Muscle layer of colon (tissue), 2 donors: ENCODE measurements at regions not wholly inside any gene's neighbourhood (a gene's known extent, or its start where the extent isn't known, plus 50 kb on each side); places are given as distances from the start of the nearest gene placed in this dataset.
"Not testable (repeated sequence)": the region's sequence is repeated elsewhere in the genome, so short reads cannot be mapped to it uniquely, and the experiment has no call there.

Source experiments
- H3K27ac ChIP-seq: one replicate; pipeline ENCODE4 v1.7.0; 2013; ENCODE audit warnings: low read depth, mild to moderate bottlenecking, low read length, moderate library complexity
- H3K27me3 ChIP-seq, 2 donors: one replicate each; pipeline ENCODE4 v1.7.0; 2013; ENCODE audit warnings: low read length in 2 of 2, mild to moderate bottlenecking in 2 of 2; ENCODE audit not compliant: insufficient read depth in 2 of 2, control insufficient read depth in 1 of 2
- H3K36me3 ChIP-seq: one replicate; pipeline ENCODE4 v1.7.0; 2013; ENCODE audit warnings: mild to moderate bottlenecking, low read length; ENCODE audit not compliant: insufficient read depth
- H3K4me1 ChIP-seq: one replicate; pipeline ENCODE4 v1.7.0; 2013; ENCODE audit warnings: mild to moderate bottlenecking, low read length; ENCODE audit not compliant: insufficient read depth
- H3K4me3 ChIP-seq, 2 donors: one replicate each; pipeline ENCODE4 v1.7.0; 2013; ENCODE audit warnings: low read length in 2 of 2, low read depth in 1 of 2, mild to moderate bottlenecking in 1 of 2, moderate library complexity in 1 of 2
- H3K9ac ChIP-seq: one replicate; pipeline ENCODE4 v1.7.0; 2013; ENCODE audit warnings: low read length
- H3K9me3 ChIP-seq: one replicate; pipeline ENCODE4 v1.7.0; 2013; ENCODE audit warnings: mild to moderate bottlenecking, low read length
- donor health status: abdominal sarcoma.
- donor health status: Adenocarcinoma of cecum.

GRCh38 chr7:131148708-131149428, 178.8 kb upstream of the MKLN1 start:
- Histone ChIP-seq H3K4me1 (no peaks in the 10 kb centered on the region), H3K27me3 (no peaks in the 10 kb centered on the region), H3K36me3 (no peaks in the 10 kb centered on the region), H3K27ac (no peak overlapping the region), H3K9ac (no peak overlapping the region), H3K4me3 (no peak overlapping the region), H3K9me3 (no peaks in the 10 kb centered on the region)

- no peaks in the 10 kb centered on the region for H3K36me3 ChIP-seq
Observed at GRCh38 chr7:131149429-131149773, 178.3 kb upstream of the MKLN1 start.

GRCh38 chr7:131149840-131150239, 177.8 kb upstream of the MKLN1 start:
- Histone ChIP-seq H3K4me1 (no peaks in the 10 kb centered on the region), H3K36me3 (no peaks in the 10 kb centered on the region), H3K9ac (no peak overlapping the region), H3K4me3 (no peak overlapping the region), H3K9me3 (no peaks in the 10 kb centered on the region), H3K27ac (no peak overlapping the region), H3K27me3 (no peaks in the 10 kb centered on the region)

More at GRCh38 chr7:131149429-131149773, 178.3 kb upstream of the MKLN1 start:
- Histone ChIP-seq H3K27me3 (no peaks in the 10 kb centered on the region), H3K4me1 (no peaks in the 10 kb centered on the region), H3K9me3 (no peaks in the 10 kb centered on the region), H3K27ac (no peak overlapping the region), H3K9ac (no peak overlapping the region), H3K4me3 (no peak overlapping the region)

- H3K27me3 ChIP-seq, result no peaks in the 10 kb centered on the region
- H3K4me1 ChIP-seq, result no peaks in the 10 kb centered on the region
- no peaks in the 10 kb centered on the region for H3K36me3 ChIP-seq
- no peak overlapping the region for H3K27ac ChIP-seq
- no peak overlapping the region for H3K4me3 ChIP-seq
- H3K9me3 ChIP-seq, result no peaks in the 10 kb centered on the region
- H3K9ac ChIP-seq, result no peak overlapping the region
Observed at GRCh38 chr7:131151034-131151433, 176.6 kb upstream of the MKLN1 start.

- H3K9me3 ChIP-seq, result no peaks in the 10 kb centered on the region
- H3K27me3 ChIP-seq, result no peaks in the 10 kb centered on the region
- no peak overlapping the region for H3K27ac ChIP-seq
- H3K4me1 ChIP-seq, result no peaks in the 10 kb centered on the region
- H3K36me3 ChIP-seq, result no peaks in the 10 kb centered on the region
- no peak overlapping the region for H3K4me3 ChIP-seq
- no peak overlapping the region for H3K9ac ChIP-seq
Observed at GRCh38 chr7:131152766-131153165, 174.9 kb upstream of the MKLN1 start.

- no peak overlapping the region for H3K4me3 ChIP-seq
- no peak overlapping the region for H3K27ac ChIP-seq
- no peaks in the 10 kb centered on the region for H3K27me3 ChIP-seq
- no peaks in the 10 kb centered on the region for H3K36me3 ChIP-seq
- no peaks in the 10 kb centered on the region for H3K4me1 ChIP-seq
- H3K9me3 ChIP-seq, result no peaks in the 10 kb centered on the region
- no peak overlapping the region for H3K9ac ChIP-seq
Observed at GRCh38 chr7:131154380-131154779, 173.3 kb upstream of the MKLN1 start.

- Histone ChIP-seq H3K27ac (no peak overlapping the region), H3K36me3 (no peaks in the 10 kb centered on the region), H3K27me3 (no peaks in the 10 kb centered on the region), H3K4me3 (no peak overlapping the region), H3K9ac (no peak overlapping the region), H3K9me3 (no peaks in the 10 kb centered on the region), H3K4me1 (no peaks in the 10 kb centered on the region)
Observed at GRCh38 chr7:131157530-131158243, 170.0 kb upstream of the MKLN1 start.

- H3K27me3 ChIP-seq, H3K9ac ChIP-seq, H3K9me3 ChIP-seq, H3K36me3 ChIP-seq, H3K27ac ChIP-seq, H3K4me3 ChIP-seq, H3K4me1 ChIP-seq: not testable (repeated sequence)
Observed at GRCh38 chr7:131158244-131158636, 169.4 kb upstream of the MKLN1 start.

GRCh38 chr7:131159961-131160361, 167.7 kb upstream of the MKLN1 start:
- Histone ChIP-seq H3K9ac (no peak overlapping the region), H3K27me3 (no peaks in the 10 kb centered on the region), H3K4me3 (no peak overlapping the region), H3K4me1 (no peaks in the 10 kb centered on the region), H3K9me3 (no peaks in the 10 kb centered on the region), H3K36me3 (no peaks in the 10 kb centered on the region), H3K27ac (no peak overlapping the region)

GRCh38 chr7:131161103-131161502, 166.6 kb upstream of the MKLN1 start:
- no peaks in the 10 kb centered on the region for H3K27me3 ChIP-seq
- H3K4me1 ChIP-seq, result no peaks in the 10 kb centered on the region
- H3K4me3 ChIP-seq, result no peak overlapping the region
- no peak overlapping the region for H3K9ac ChIP-seq
- no peak overlapping the region for H3K27ac ChIP-seq
- H3K9me3 ChIP-seq, result no peaks in the 10 kb centered on the region
- H3K36me3 ChIP-seq, result no peaks in the 10 kb centered on the region

- Histone ChIP-seq H3K27ac (no peak overlapping the region), H3K36me3 (no peaks in the 10 kb centered on the region), H3K4me1 (no peaks in the 10 kb centered on the region), H3K9ac (no peak overlapping the region), H3K4me3 (no peak overlapping the region), H3K9me3 (no peaks in the 10 kb centered on the region), H3K27me3 (no peaks in the 10 kb centered on the region)
Observed at GRCh38 chr7:131164025-131164925, 163.4 kb upstream of the MKLN1 start.
